GM19455 (cell line): ENCODE measurements at regions not wholly inside any gene's neighbourhood (a gene's known extent, or its start where the extent isn't known, plus 50 kb on each side); places are given as distances from the start of the nearest gene placed in this dataset.

Experiments used
- ATAC-seq: cut with Tn5 transposase; IDR thresholded peaks from one replicate; pipeline ENCODE4 v1.9.1; 2021; ENCODE audit not compliant: unreplicated experiment

GRCh38 chr10:3897156-3897555 lies 112.1 kb upstream of the KLF6 start:
- no peak for ATAC-seq

DNA sequence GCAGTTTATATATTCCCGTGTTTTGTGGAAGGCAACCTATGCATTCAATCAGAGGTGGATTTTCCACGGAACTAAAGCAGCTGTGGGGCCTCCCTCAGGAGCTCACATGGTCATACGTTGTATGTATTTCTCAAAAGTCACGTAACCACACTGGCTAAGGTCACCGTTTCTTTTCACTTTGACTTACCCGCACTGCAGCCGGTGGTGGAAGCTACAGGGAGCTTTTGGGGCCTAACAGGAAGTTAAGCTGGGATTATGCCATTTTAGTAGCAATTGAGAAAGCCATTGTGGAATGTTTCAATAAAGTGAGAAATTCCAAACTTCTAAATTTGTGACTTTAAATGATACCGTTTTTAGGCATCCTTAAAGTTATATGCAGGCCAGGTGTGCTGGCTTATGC lies 111.2 kb upstream of the KLF6 start:
- ATAC-seq, result no peak

GRCh38 chr10:3895045-3895631 lies 110.1 kb upstream of the KLF6 start:
- no peak for ATAC-seq

GRCh38 chr10:3893901-3894563 lies 109.0 kb upstream of the KLF6 start:
- ATAC-seq, result no peak

DNA sequence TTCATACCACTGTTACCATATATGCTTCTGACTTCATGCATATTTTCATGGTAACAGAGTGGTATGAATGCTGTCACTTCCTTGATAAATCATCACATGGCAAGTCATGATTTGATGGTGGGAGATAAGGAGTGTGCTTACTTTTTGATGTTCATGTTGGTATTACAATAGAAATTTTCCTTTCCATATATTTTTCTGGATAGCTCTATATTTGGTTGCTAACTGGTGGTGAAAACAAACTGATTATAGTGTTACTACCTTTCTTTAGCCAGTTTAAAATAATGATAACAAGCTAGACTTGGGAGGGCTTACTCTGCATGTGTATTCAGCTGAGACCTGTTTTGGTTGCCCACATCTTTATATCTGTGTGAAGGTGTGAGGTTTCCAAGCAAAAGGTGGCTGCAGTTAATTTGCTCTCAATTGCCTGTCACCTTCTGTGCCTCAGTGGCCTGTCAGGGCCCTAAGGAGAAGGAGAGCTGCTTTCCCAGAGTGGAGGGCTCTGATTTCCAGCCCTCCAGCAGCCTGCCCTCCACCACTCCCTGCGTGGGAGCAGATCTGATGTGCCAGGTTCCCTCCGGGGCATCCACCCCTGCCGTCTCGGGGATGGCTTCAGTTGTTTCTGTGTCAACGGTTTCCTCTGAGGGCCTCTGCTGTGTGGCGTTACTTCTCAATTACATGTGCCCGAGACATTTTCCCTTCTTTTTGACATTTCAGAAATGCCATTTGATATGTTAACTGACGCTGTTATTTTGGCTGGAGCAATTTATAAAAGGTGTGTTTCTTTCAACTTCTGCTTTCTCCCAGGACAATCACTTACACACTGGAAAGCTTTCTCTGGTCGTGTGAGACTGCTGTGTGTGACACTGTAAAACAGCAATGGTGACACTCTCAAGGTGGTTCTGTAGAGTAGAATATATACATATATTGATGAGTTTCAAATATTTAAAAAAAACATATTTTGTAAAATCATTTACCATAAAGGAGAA lies 107.7 kb upstream of the KLF6 start:
- no peak for ATAC-seq

- no peak for ATAC-seq
Observed at GRCh38 chr10:3891396-3891795, 106.4 kb upstream of the KLF6 start.

- ATAC-seq, result no peak
Observed at GRCh38 chr10:3890602-3891352, 105.8 kb upstream of the KLF6 start.

DNA sequence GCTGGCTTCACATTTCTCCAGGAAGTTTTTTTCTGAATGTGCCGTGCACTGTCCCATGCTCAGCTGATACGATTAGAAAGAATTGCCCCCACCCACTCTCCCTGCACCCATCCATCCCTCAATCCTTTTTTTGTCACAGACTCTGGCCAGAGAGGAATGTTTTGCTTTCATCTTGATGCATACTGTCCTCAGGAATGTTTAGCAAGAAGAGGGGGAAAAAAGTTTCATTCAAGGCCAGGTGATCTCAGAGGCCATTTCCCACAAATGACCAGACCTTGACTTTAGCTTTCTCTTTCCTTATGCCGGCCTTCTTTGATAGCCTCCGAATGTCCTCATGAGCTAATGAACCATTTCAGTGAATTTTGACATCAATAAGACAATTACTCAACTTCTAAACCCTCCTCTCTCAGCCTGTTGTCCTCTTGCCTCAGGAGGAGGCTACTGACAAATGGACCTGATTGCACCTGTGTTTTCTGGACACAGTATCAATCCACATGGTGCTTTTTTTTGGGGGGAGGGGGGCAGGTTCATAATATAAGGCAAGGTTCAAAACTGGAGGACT lies 105.0 kb upstream of the KLF6 start:
- no peak for ATAC-seq

DNA sequence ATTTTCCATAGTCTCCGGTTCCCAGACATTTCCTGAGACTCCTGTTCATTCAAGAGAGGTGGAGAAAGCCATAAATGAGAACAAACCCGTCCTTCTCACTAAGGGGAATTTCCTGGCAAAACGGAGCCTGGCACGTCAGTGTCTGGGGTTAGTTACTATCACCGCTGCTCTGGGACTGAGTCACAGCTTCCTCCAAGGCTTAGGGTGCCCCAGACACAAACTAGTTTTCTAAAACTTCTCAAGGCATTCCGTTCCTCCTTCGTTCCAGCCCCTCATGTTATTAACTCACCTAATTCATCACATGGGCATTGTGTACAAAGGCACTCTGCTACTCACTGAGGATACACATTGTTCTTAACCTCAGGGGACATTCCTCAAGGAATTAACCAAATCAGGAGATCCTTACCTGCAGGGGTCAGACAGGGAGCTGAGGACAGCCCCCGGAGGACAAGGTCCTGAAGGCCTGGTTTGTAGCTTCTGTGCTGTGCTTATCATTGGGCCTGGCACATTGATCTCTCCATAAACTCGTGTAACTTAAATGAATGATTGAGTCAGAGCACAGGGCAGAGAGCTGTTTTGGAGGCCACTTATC lies 103.0 kb upstream of the KLF6 start:
- ATAC-seq, result peak; percentile 85

DNA sequence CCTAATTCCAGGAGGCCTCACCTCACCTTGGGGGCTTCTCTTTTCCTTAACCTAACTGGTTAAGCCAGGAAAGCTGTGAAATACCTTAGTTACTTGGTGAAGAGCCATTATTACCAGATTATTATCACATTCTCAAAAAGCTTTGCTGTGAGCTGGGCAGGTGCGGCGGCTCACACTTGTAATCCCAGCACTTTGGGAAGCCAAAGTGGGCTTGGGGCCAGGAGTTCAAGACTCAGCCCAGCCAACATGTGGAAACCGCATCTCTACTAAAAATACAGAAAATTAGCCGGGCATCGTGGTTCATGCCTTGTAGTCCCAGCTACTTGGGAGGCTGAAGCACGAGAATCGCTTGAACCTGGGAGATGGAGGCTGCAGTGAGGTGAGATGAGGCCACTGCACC lies 102.4 kb upstream of the KLF6 start:
- no peak for ATAC-seq

- no peak for ATAC-seq
Observed at GRCh38 chr10:3886641-3887251, 101.7 kb upstream of the KLF6 start.

DNA sequence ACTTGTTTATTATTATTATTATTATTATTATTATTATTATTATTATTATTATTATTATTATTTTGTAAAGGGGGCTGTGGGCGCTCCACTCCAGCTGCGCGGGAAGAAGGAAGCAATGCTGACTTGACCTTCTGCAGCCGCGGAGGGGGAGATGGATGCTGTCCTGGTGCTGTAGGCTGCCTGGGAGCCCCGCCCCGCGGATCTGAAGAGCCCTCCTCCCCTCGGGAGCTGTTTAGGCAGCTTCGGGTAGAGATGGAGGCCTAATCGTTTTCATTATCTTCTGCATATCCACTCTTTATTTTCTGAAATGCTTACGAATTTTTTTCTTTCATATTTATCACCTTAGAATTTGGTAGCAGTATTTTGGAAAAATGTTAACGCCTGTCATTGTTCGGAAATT lies 101.2 kb upstream of the KLF6 start:
- ATAC-seq, result no peak

DNA sequence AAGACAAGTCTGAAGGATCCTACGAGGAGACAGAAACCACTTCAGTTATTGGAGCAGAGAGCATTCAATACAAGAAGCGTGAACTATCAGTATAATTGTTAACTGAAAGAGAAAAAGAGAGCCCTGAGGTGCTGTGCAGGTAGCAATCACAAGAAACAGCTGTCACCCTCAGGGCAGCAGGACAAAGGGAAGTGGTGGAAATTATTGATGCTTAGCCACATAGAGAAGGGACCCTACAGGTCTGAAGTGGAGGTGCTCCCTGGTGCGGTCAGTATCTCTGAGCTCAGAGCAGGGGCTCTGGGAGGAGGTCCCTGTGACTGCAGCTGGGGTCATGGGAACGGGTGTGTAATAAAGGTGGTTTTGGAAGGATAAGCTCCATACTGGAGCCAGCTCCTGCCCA lies 97.8 kb upstream of the KLF6 start:
- no peak for ATAC-seq

DNA sequence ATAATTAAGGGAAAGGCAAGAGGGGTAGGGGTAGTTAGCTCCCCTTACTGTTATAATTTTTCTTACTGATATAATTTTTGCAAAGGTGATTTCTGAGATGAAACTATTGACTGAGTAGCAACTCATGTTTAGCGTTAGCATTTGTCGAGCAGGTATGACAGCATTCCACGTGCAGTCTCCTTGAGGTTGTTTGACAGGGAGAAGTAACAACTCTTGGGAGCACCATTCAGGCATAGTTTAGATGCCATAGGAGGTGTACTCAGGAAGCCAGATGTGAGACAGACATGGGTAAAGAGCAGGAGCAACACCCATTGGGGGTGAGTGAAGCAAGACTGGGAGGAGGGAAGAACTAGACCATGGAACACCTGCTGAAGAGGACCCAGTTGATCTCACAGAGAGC lies 96.6 kb upstream of the KLF6 start:
- no peak for ATAC-seq

- ATAC-seq, result no peak
Observed at GRCh38 chr10:3879073-3879472, 94.1 kb upstream of the KLF6 start.

- no peak for ATAC-seq
Observed at GRCh38 chr10:3877211-3878000, 92.4 kb upstream of the KLF6 start.

DNA sequence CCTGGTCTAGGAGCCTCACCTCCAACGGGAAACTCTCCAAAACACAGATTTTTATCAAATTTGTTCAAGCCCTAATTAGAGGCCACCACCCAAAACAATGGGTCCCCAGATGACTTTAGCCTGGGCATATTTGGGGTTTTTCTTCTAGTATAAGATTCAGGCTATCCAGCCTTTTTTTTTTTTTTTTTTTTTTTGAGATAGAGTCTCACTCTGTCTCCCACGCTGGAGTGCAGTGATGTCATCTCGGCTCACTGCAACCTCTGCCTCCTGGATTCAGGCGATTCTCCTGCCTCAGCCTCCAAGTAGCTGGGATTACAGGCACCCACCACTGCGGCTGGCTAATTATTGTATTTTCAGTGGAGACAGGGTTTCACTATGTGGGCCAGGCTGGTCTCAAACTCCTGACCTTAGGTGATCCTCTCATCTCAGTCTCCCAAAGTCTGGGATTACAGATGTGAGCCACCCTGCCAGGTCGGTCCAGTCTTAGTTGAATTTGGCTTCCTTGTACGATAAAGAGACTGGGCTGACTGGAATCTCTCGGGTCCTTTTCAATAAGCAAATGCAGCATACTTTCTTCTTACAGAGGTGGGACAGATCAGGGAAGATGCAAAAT lies 91.4 kb upstream of the KLF6 start:
- ATAC-seq, result no peak

DNA sequence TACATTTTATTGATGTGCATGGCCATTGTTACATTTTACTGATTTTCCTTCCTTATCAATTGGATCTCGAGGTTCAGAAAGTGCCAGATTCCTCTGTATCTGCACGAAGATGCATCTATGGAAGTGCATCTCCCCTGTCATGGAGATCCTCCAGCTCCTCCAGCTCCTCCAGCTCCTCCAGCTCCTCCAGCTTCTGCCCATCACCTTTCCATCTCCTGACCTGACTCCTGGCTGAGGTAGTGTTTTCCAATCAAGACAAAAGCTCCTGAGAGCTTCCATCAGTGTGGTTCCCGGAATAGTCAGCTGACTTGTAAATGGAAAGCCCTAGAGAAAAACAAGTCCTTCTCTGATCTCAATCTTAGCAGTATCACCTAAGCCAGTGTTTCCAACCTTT lies 90.8 kb upstream of the KLF6 start:
- no peak for ATAC-seq
